Peyer's patch (tissue), 4 donors: ENCODE measurements at regions not wholly inside any gene's neighbourhood (a gene's known extent, or its start where the extent isn't known, plus 50 kb on each side); places are given as distances from the start of the nearest gene placed in this dataset.

Source experiments
- DNase-seq, 3 donors: peaks; one replicate each; pipeline ENCODE4 v3.0.0-alpha.2; 2017 to 2019
- H3K27ac ChIP-seq, 4 donors: fragments of 200-600 bp; sonication (generic); one replicate each; pipeline ENCODE4 v1.5.1; 2016 to 2019
- H3K27me3 ChIP-seq, 2 donors: fragments of 200-600 bp; sonication (generic); one replicate each; pipeline ENCODE4 v1.5.1; 2019
- H3K36me3 ChIP-seq, 3 donors: fragments of 200-600 bp; sonication (generic); one replicate each; pipeline ENCODE4 v1.5.1; 2016 to 2019
- H3K4me1 ChIP-seq, 4 donors: fragments of 200-600 bp; sonication (generic); one replicate each; pipeline ENCODE4 v1.5.1; 2016 to 2019
- H3K4me3 ChIP-seq, 4 donors: fragments of 200-600 bp; sonication (generic); 1 replicate in 3 of 4; 2 replicates in 1 of 4; pipeline ENCODE4 v1.5.1; 2016 to 2019; ENCODE audit warnings: mild to moderate bottlenecking in 1 of 4
- H3K9me3 ChIP-seq, 4 donors: fragments of 200-600 bp; sonication (generic); one replicate each; pipeline ENCODE4 v1.5.1; 2016 to 2019; ENCODE audit warnings: mild to moderate bottlenecking in 1 of 4
- CTCF ChIP-seq, 6 experiments: fragments of 450-650 bp in 4 of 6; fragments of 200-600 bp in 2 of 6; sonication (generic) in 1 of 6; IDR thresholded peaks; one replicate each; pipeline ENCODE4 v1.5.1; 2017 to 2019; ENCODE audit warnings: antibody characterized with exemption in 6 of 6, mild to moderate bottlenecking in 3 of 6, moderate library complexity in 1 of 6
- POLR2A ChIP-seq, 2 donors: fragments of 450-650 bp; IDR thresholded peaks; one replicate each; pipeline ENCODE4 v1.5.1; 2017; ENCODE audit warnings: antibody characterized with exemption in 2 of 2, mild to moderate bottlenecking in 2 of 2, moderate library complexity in 2 of 2

GRCh38 chr15:101549647-101550046, 60.1 kb upstream of the PCSK6 start:
- no peak for TF ChIP-seq CTCF (IDR thresholded peaks at IDR 0.05)
- Histone ChIP-seq H3K4me1 (no peaks in the 10 kb centered on the region), H3K4me3 (no peak overlapping the region), H3K27ac (no peak overlapping the region), H3K27me3 (no peaks in the 10 kb centered on the region), H3K9me3 (no peaks in the 10 kb centered on the region), H3K36me3 (no peaks in the 10 kb centered on the region)
- DNase-seq, result no peak

GRCh38 chr15:101547737-101548136, 58.2 kb upstream of the PCSK6 start:
- Histone ChIP-seq H3K27me3 (no peaks in the 10 kb centered on the region), H3K27ac (no peak overlapping the region), H3K9me3 (no peaks in the 10 kb centered on the region), H3K4me1 (no peaks in the 10 kb centered on the region), H3K36me3 (no peaks in the 10 kb centered on the region), H3K4me3 (no peak overlapping the region)
- DNase-seq, result no peak
- TF ChIP-seq CTCF (IDR thresholded peaks at IDR 0.05), result no peak
- no peak for TF ChIP-seq POLR2A (IDR thresholded peaks at IDR 0.05)

- Histone ChIP-seq H3K4me3 (no peak overlapping the region), H3K4me1 (no peaks in the 10 kb centered on the region), H3K36me3 (no peaks in the 10 kb centered on the region), H3K27ac (no peak overlapping the region), H3K9me3 (no peaks in the 10 kb centered on the region), H3K27me3 (no peaks in the 10 kb centered on the region)
- no peak for TF ChIP-seq POLR2A (IDR thresholded peaks at IDR 0.05)
- no peak for TF ChIP-seq CTCF (IDR thresholded peaks at IDR 0.05)
- DNase-seq, result no peak
Measured at GRCh38 chr15:101545548-101546505, 56.3 kb upstream of the PCSK6 start.

GRCh38 chr15:101544613-101544945, 55.1 kb upstream of the PCSK6 start:
- DNase-seq, result no peak
- H3K4me1 ChIP-seq, result no peaks in the 10 kb centered on the region
- TF ChIP-seq POLR2A (IDR thresholded peaks at IDR 0.05) (no peak), CTCF (IDR thresholded peaks at IDR 0.05) (no peak)

GRCh38 chr15:101543926-101544612, 54.6 kb upstream of the PCSK6 start:
- no peaks in the 10 kb centered on the region for H3K4me1 ChIP-seq
- no peak for DNase-seq
- no peaks in the 10 kb centered on the region for H3K9me3 ChIP-seq
- no peak for TF ChIP-seq POLR2A (IDR thresholded peaks at IDR 0.05)
- no peak overlapping the region for H3K27ac ChIP-seq
- H3K27me3 ChIP-seq, result no peaks in the 10 kb centered on the region
- H3K36me3 ChIP-seq, result no peaks in the 10 kb centered on the region
- H3K4me3 ChIP-seq, result no peak overlapping the region

More at GRCh38 chr15:101544613-101544945, 55.1 kb upstream of the PCSK6 start:
- Histone ChIP-seq H3K9me3 (no peaks in the 10 kb centered on the region), H3K27ac (no peak overlapping the region), H3K4me3 (no peak overlapping the region), H3K36me3 (no peaks in the 10 kb centered on the region), H3K27me3 (no peaks in the 10 kb centered on the region)

- TF ChIP-seq POLR2A (IDR thresholded peaks at IDR 0.05), result no peak
- no peak for TF ChIP-seq CTCF (IDR thresholded peaks at IDR 0.05)
- H3K27me3 ChIP-seq, result no peaks in the 10 kb centered on the region
- no peak overlapping the region for H3K27ac ChIP-seq
- no peak overlapping the region for H3K4me3 ChIP-seq
- H3K4me1 ChIP-seq, result no peaks in the 10 kb centered on the region
- no peaks in the 10 kb centered on the region for H3K36me3 ChIP-seq
- H3K9me3 ChIP-seq, result no peaks in the 10 kb centered on the region
- DNase-seq, result no peak
Measured at GRCh38 chr15:101543431-101543830, 53.9 kb upstream of the PCSK6 start.
